ENCODE measurements at regions not wholly inside any gene's neighbourhood (a gene's known extent, or its start where the extent isn't known, plus 50 kb on each side); places are given as distances from the start of the nearest gene placed in this dataset.

DNA sequence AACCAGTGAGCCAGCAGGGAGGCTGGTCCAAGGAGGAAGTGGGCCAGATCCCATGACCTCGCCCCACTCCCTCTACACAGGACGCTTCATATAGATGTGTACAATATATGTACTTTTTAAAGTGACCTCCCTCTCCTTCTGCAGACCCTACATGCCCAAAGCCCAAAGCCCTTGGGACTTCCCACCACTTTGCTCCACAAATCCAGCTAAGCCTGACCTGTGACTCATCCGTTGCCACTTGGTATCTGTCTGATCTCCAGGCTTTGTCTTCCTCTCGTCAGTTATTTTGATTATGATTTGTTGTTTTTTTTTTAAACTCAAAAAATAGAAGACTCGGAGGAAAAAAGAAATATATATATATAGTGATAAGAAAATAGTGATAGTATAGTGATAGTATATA lies 470.8 kb downstream of the KCNJ3 start:
- Histone ChIP-seq H4K20me1 (ENCODE audit: insufficient read depth, low read length) (no peaks in the 10 kb centered on the region), H3K4me1 (ENCODE audit: insufficient read depth, low read length, poor library complexity, severe bottlenecking) (no peaks in the 10 kb centered on the region), H3K4me2 (ENCODE audit: low read length) (no peak overlapping the region), H2AFZ (ENCODE audit: low read length) (no peak overlapping the region), H3K27ac (ENCODE audit: low read depth, low read length, poor library complexity, severe bottlenecking) (no peak overlapping the region), H3K4me3 (ENCODE audit: low read depth, low read length, poor library complexity, severe bottlenecking) (no peak overlapping the region), H3K79me2 (ENCODE audit: insufficient read depth, low read depth, low read length) (no peaks in the 10 kb centered on the region), H3K36me3 (ENCODE audit: insufficient read depth, low read length) (no peaks in the 10 kb centered on the region), H3K9me2 (ENCODE audit: insufficient read depth, low read length) (no peaks in the 10 kb centered on the region), H3K9me3 (ENCODE audit: low read length) (no peaks in the 10 kb centered on the region)
- DNase-seq (ENCODE audit: low spot score): no peak
- intact Hi-C loops (cut with micrococcal nuclease; ENCODE audit: unreplicated experiment): no loop called here
- TF ChIP-seq EZH2phosphoT487 (IDR thresholded peaks at IDR 0.05; ENCODE audit: borderline replicate concordance, low read depth, low read length): no peak
- TF ChIP-seq, protein P1, sequence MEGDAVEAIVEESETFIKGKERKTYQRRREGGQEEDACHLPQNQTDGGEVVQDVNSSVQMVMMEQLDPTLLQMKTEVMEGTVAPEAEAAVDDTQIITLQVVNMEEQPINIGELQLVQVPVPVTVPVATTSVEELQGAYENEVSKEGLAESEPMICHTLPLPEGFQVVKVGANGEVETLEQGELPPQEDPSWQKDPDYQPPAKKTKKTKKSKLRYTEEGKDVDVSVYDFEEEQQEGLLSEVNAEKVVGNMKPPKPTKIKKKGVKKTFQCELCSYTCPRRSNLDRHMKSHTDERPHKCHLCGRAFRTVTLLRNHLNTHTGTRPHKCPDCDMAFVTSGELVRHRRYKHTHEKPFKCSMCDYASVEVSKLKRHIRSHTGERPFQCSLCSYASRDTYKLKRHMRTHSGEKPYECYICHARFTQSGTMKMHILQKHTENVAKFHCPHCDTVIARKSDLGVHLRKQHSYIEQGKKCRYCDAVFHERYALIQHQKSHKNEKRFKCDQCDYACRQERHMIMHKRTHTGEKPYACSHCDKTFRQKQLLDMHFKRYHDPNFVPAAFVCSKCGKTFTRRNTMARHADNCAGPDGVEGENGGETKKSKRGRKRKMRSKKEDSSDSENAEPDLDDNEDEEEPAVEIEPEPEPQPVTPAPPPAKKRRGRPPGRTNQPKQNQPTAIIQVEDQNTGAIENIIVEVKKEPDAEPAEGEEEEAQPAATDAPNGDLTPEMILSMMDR (conservative IDR thresholded peaks at IDR 0.05; ENCODE audit: low read length): no peak
- ChIA-PET CTCF (ENCODE audit: unreplicated experiment) (no interaction called here), POLR2A (no interaction called here)
- no TSS peak for BruUV-seq (replicated peaks)

DNA sequence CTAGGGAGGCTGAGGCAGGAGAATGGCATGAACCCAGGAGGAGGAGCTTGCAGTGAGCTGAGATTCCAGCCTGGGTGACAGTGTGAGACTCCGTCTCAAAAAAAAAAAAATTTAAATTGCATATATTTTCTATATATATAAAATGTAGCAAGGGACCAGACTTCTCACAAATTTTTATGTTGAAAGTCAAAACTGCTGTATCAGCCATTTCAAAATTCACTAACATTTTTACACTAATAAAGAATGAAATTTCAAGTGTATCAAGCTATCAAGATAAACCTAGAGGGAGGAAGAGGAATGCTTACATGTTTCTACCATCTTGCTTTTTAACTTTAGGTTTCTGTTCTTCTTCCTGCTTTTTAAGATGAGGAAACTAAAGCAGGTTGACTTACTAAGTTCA lies 464.0 kb downstream of the KCNJ3 start:
- Histone ChIP-seq H3K79me2 (ENCODE audit: insufficient read depth, low read depth, low read length) (no peaks in the 10 kb centered on the region), H3K27ac (ENCODE audit: low read depth, low read length, poor library complexity, severe bottlenecking) (no peak overlapping the region), H3K4me1 (ENCODE audit: insufficient read depth, low read length, poor library complexity, severe bottlenecking) (no peaks in the 10 kb centered on the region), H3K9me3 (ENCODE audit: low read length) (no peaks in the 10 kb centered on the region), H2AFZ (ENCODE audit: low read length) (no peak overlapping the region), H3K4me3 (ENCODE audit: low read depth, low read length, poor library complexity, severe bottlenecking) (no peak overlapping the region), H3K9me2 (ENCODE audit: insufficient read depth, low read length) (no peaks in the 10 kb centered on the region), H4K20me1 (ENCODE audit: insufficient read depth, low read length) (no peaks in the 10 kb centered on the region), H3K4me2 (ENCODE audit: low read length) (no peak overlapping the region), H3K36me3 (ENCODE audit: insufficient read depth, low read length) (no peaks in the 10 kb centered on the region)
- no peak for TF ChIP-seq EZH2phosphoT487 (IDR thresholded peaks at IDR 0.05; ENCODE audit: borderline replicate concordance, low read depth, low read length)
- TF ChIP-seq, protein P1 (conservative IDR thresholded peaks at IDR 0.05; ENCODE audit: low read length): no peak
- intact Hi-C loops (cut with micrococcal nuclease; ENCODE audit: unreplicated experiment): no loop called here
- DNase-seq (ENCODE audit: low spot score): no peak
- POLR2A ChIA-PET: interaction anchor here (0.6 to 1.8 kb wide), 4 partner anchors 10 to 21 kb away, joined by 3 to 15 read pairs (median 4); no protein-coding TSS in a partner anchor
- CTCF ChIA-PET (ENCODE audit: unreplicated experiment): no interaction called here
- no TSS peak for BruUV-seq (replicated peaks)

DNA sequence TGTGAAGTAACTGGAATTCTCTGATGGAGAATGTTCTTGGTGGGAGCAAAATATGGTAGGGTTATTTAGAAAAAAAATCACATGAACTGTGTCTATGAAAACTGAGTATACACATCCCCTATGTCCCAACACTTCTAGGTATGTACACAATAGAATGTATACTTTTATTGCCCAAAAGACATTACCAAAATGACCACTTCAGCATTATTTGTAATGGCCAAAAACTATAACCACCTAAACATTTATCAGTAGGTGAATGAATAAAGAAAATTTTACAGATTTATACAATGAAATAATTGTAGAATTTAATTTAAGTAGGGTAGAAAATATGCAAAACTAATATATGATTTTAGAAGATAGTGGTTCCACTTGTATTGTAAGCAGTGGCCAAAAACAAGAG lies 462.8 kb downstream of the KCNJ3 start:
- no peaks in the 10 kb centered on the region for H3K9me3 ChIP-seq (ENCODE audit: low read length)
- H4K20me1 ChIP-seq (ENCODE audit: insufficient read depth, low read length): no peaks in the 10 kb centered on the region
- no peaks in the 10 kb centered on the region for H3K9me2 ChIP-seq (ENCODE audit: insufficient read depth, low read length)
- H3K4me1 ChIP-seq (ENCODE audit: insufficient read depth, low read length, poor library complexity, severe bottlenecking): no peaks in the 10 kb centered on the region
- no peak overlapping the region for H3K4me3 ChIP-seq (ENCODE audit: low read depth, low read length, poor library complexity, severe bottlenecking)
- no peak for DNase-seq (ENCODE audit: low spot score)
- H2AFZ ChIP-seq (ENCODE audit: low read length): no peak overlapping the region
- CTCF ChIA-PET (ENCODE audit: unreplicated experiment): no interaction called here
- TF ChIP-seq EZH2phosphoT487 (IDR thresholded peaks at IDR 0.05; ENCODE audit: borderline replicate concordance, low read depth, low read length): no peak
- TF ChIP-seq, protein P1 (conservative IDR thresholded peaks at IDR 0.05; ENCODE audit: low read length): no peak
- POLR2A ChIA-PET: interaction anchor here (1.5 kb wide), 1 partner anchor 13 kb away, joined by 6 read pairs; no protein-coding TSS in a partner anchor
- intact Hi-C loops (cut with micrococcal nuclease; ENCODE audit: unreplicated experiment): no loop called here
- H3K36me3 ChIP-seq (ENCODE audit: insufficient read depth, low read length): no peaks in the 10 kb centered on the region
- no peaks in the 10 kb centered on the region for H3K79me2 ChIP-seq (ENCODE audit: insufficient read depth, low read depth, low read length)
- H3K27ac ChIP-seq (ENCODE audit: low read depth, low read length, poor library complexity, severe bottlenecking): no peak overlapping the region
- H3K4me2 ChIP-seq (ENCODE audit: low read length): no peak overlapping the region
- no TSS peak for BruUV-seq (replicated peaks)
